RPMI7951 (cell line): ENCODE measurements at regions not wholly inside any gene's neighbourhood (a gene's known extent, or its start where the extent isn't known, plus 50 kb on each side); places are given as distances from the start of the nearest gene placed in this dataset.

Experiments used
- DNase-seq: peaks from one replicate; pipeline ENCODE4 v3.0.0-alpha.2; 2012; ENCODE audit warnings: low read depth

DNA sequence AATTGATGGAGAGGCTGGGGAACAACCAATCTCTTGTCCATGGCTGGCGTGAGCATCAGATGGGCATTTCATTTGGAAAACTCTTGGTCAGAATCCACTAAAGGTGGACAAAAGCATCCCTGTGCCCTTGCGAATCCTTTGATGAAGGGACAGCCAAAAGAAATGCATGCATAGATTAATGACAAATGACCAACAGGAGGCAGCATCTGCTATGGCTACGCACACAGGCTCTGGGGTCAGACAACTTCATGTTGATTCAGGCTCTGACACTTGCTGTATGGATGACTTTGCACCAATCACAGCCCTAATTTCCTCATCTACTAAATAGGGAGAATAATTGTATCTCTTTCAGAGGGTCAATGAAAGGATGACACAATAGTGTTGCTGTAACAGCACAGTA, 117.5 kb downstream of the ASCL4 start:
- peak; percentile 9 for DNase-seq

DNA sequence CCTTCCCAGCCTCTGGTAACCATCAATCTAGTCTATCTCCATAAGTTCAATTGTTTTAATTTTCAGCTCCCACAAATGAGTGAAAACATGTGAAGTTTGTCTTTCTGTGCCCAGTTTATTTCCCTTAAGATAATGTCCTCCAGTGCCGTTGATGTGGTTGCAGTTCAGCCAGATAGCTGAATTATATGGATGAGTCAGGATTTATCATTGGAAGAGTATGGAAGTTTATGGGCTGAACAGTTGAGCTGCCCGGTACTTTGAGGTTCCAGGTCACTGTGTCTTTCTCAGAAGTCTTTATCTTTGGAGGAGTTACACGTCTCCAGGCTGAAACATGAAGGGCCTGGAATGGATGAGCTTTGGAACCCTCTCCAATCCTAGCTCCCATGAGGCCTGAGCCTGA, 120.1 kb downstream of the ASCL4 start:
- peak; percentile 10 for DNase-seq

DNA sequence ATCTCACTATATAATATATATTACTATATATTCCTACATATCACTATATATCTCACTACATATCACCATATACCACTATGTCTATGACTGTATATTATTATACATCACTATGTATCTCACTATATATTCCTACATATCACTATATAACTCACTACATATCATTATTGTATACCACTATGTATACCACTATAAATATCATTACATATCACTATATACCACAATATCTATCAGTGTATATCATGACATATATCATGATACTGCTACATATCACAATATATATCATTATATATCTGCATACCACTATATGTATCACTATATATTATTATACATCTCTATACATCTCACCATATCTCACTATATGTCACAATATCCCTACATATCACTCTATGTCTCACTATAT, 121.5 kb downstream of the ASCL4 start:
- DNase-seq, result no peak

DNA sequence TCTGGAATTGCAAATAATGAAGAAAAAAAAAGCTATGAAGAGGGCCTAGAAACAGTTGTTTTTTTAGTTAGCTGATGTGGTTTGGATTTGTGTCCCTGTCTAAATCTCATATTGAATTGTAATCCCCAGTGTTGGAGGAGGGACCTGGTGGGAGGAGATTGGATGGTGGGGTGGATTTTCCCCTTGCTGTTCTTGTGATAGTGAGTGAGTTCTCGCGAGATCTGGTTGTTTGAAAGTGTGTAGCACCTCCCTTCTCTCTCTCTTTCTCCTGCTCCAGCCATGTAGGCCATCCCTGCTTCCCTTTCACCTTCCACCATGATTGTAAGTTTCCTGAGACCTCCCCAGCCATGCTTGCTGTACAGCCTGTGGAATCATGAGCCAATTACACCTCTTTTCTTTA, 126.1 kb downstream of the ASCL4 start:
- no peak for DNase-seq

DNA sequence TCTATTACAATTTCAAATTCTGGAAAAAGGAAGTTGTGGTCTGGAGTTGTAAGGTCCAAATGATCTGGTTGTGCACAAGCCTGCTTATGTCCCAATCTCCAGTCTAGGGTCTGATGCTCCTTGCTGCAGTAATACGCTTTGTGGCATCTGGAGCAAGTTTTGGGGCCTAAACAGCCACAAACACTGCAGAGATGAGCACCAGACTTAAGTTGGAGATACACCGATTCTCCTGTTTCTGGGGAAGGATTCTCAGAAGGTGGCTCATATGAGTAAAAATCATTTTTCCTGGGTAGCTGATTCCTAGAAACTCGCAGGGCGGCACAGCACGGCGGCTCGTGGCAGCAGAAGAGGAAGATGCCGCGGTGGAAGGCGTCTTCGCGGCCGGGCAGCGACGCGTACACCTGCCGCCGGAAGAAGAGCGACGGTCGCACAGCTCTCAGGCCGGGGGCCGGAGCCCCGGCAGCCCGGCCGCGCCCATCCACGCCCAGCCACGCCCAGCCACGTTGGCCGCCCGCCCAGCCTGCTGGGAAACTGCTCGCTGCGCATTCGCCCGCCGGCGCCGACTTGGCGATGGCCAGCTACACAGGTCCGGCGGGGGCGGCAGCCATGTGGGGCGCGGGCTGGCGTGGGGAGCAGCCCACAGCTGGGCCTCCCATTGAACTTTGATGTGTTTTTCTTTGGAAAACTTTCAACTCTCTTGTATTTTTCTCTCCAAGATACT, 129.0 kb downstream of the ASCL4 start:
- peak; percentile 54 for DNase-seq

DNA sequence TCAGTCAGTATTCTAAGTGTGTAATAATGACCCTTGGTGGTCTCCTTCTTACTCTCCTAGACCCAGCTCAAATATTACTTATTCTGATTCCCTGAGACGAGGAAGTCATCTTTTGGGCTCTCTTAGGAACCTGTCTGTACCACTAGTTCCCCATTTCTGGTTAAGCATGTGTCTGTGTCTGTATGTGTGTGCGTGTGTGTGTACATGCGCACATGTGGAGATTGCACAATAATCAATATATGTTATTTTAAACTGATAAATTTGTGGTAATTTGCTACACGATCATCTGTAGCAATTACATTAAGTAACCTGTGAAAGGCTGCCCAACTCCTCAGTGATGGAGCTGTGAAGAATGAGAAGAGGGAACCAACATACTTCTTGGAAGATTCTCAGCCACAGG, 132.2 kb downstream of the ASCL4 start:
- no peak for DNase-seq

DNA sequence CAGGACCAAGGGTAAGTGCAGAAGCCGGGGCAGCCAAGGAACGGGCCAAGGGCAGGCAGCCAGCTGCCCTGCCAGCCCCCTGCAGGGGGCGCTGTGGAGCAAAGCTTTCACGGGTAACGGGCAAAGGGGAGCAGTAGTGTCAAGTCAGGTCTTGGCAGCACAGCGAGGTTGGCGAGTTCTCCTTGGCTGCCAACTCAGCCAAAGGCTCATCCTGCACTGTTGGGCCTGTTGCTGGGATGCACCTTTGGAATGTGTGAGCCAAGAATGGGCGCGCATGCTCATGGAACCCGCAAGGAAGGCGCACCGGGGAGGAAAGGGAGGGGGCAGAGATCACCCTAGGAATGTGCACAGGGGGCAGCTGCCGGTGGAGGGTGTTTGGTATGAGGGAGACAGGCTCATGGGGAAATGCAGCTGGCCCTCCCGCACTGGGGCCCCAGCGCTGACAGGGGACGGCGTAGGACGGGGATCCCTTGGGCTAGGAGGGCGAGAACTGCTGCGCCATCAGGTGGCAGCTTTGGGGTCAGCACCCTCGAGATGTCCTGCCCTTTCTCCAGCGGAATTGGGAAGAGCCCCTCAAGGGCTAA, 138.0 kb downstream of the ASCL4 start:
- DNase-seq, result no peak

DNA sequence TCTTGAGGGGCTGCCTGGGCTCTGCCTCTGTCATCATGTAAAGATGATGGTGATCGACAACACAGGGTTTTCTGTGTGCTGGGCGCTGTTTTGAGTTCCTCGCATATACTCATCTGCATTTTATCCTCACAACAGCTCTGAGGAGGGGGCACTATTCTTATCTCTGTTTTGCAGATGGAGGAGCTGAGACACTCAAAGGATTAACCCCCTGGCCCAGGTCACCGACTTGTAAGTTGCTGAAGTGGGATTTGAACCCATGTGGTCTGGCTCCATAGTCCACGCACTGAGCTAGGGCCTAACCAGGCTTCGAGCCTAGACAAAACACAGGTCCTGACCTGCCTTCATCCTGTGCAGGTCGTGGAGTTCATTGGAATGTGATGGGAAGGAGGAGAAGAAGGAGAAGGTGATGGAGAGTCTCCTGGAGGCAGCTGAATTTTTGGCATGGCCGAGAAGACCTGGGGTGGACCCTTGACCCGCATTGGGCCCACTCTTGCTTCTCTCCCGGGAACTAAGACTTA, 140.0 kb downstream of the ASCL4 start:
- DNase-seq, result no peak

DNA sequence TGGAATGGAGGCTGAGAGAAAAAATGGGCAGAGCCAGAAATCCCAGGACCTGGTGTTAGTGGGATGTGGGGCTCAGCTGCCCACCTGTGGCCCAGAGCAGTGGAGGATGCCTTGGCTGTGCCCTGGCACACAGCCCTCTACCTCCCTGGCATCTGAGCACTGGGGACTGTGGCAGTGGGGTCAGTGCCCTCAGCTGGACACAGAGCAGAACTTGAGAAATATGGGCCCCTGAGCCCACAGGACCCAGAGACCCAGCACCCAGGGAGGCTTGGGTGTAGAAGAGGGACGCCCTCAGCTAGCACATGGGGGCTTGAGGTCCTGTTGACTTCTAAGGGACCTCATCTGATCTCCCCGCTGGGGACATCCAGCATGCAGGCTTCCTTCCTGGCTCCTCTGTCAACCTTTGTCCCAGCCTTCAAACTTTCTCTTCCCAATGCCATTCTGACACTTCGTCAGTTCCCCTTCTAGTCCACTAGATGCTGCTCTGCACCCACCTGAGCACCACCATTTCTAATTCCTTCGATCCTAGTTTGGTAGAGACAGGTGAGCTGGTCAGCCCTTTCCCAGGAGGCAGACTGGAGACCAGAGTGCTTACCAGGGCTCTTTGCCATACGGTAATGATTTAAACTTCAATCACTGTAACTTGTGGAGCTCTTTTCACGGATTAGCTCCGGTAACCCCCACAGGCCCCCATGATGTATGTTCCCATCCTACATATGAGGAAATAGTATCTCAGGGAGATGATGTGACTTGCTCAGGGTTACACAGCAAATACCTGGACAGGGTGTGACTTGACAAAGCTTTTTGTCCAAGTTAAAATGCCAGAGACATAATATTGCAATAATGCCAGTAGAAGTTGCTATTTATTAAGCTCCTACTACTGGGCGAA, 143.7 kb downstream of the ASCL4 start:
- DNase-seq, result peak; percentile 15

DNA sequence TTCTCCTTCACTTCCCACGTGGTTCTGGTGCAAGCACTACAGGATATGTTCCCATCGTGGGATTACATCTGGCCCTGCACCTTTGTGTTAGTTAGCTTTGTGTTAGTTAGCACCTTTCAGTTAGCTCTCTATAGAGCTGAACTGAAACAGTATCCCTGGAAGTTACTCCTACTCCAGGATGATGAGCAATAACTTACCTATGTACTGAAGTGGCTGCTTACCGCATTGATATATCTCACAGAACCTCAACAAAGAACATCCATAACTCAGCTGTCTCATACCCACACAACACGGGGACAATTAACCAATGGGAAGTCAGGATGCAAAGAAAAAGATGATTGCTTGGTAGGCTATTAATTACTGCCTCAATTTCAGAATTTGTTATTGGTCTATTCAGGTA, 146.6 kb downstream of the ASCL4 start:
- no peak for DNase-seq

DNA sequence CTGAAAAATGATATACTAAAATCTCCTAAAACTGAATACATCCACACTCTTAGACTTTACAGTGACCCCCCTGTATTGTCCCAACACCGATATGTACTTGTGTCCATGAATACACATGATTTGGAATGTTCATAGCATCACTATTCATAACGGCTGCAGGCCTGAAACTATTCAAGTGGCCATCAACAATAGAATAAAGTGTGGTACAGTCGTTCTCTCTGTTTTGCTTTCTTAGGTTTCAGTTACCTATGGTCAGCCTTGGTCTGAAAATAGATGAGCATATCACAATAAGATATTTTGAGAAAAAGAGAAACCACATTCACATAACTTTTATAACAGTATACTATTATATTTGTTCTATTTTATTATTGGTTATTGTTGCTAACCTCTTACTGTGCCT, 150.6 kb downstream of the ASCL4 start:
- DNase-seq, result no peak

DNA sequence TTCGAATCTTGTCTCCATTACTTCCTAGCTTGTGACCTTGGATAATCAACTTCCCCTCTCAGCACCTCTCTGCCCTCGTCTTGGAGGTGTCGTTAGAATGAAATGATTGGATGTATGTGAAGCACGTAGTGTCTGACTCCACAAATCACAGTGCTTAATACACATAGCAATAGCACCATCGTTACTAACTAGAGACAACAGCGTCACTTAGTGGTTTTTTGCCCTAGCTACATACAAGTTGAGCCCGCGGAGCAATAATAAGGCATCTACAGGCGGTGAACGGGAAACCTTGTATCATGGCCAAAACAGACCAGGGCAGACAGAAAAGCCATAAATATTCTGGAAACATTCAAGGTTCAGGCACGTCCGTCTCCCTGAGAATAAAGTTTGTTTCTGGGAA, 154.9 kb downstream of the ASCL4 start:
- peak; percentile 55 for DNase-seq

DNA sequence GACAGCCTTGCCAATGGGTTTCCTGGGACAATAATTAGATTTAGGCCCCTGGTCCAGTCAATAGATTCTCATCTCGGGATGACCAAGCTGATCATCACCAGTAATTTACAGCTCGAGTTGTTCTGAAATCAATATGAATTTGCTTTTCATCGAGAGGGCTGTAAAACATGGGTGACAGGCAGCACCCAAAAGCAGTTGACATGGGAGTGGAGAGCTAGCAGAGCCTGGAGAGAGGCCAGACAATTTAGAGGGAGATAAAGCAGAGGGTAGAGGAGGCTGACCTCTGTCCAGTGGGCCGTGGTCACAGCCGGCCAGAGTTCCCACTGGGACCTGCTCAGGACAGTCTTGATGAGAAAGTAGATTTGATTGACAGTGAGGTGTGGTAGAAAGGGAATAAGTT, 157.3 kb downstream of the ASCL4 start:
- no peak for DNase-seq

DNA sequence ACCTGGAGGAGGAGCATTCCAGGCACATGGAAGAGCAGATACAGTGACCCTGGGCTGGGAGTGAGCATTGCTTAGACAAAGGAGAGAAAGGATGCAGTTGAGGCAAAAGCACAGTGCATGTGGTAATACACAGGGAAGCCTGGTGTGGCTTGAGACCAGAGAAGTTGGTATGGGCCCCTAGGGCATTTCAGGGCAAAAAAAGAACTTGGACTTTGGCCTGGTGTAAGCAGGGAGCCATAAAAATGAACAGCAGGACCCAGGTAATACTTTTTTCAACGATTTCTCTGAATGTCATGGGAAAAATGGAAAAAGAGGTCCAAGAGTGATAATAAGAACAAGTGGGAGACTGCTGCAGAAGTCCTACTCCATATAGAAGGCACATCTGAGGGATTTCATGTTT, 163.9 kb downstream of the ASCL4 start:
- no peak for DNase-seq

DNA sequence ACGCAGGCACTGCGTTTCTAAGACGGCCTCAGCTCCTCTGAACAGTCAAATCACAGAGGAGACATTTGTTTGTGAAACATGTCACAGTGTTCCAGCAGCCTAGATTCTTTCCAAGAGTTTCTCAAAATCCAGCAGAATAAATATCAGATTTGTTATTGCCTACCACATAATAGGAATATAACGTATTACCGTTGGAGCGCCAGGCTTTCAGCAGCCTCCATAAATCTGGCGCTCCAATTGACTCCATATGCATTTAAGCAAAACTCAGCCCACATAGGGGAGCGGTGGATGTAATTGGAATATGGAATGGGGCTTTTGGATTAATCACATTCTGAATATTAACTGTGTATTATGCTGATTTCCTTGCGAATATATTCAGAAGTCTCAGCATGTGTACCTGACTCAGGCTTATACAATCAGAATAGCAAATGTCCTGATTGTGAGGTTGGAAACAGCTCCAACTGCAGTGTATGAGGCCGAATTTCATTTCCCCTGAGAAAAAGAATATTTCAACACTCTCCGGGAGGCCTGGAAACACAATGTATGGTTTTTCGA, 174.0 kb downstream of the ASCL4 start:
- no peak for DNase-seq

DNA sequence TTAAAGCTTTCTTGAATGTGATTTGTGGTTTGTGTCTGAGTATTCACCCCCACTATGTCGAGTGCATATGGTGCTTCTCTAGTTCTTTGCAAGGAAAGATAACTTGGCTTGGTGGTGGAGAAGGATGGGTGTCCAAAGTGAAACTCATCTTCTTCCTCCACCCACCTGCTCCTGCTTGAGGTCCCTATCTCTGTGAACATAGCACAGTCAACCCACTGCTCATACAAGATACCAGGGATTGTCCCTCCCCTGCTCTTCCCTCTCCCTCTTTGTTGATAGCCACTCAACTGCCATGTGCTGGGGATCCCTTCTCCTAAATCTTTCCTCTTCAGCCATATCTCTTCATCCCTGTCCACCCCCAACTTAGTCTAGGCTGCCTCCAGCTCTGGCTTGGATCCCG, 176.5 kb downstream of the ASCL4 start:
- no peak for DNase-seq

DNA sequence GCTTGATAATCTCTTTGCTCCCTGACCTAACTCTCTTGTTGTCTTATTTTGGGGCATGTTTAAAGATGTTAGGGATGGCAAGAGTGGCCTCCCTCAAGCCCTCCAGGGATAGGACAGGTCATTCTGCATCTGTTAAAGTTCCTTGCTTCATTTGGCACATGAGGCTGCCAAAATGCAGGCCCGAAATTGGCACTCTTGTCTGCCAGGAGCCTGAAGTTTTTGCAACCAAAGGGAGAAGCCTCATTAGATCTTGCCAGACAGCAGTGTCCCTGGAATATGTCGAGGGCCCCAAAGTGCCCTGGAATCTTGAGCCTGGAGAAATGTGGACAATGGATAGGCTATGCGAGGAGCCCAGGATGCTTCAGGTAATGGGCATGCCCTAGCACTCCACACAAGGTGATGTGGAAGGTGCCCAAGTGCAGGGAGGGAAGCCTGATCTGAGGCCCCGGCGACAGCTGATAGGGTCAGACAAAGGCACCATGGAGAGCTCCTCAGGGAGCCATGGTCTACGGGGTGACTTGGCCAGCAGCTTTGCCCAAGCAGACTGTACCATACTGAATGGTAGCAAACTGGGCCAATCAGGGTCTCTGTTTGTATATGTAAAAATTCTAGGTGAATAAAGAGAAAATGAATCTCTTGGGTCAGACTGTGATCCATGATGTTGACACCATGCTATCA, 173.0 kb upstream of the WSCD2 start:
- no peak for DNase-seq

DNA sequence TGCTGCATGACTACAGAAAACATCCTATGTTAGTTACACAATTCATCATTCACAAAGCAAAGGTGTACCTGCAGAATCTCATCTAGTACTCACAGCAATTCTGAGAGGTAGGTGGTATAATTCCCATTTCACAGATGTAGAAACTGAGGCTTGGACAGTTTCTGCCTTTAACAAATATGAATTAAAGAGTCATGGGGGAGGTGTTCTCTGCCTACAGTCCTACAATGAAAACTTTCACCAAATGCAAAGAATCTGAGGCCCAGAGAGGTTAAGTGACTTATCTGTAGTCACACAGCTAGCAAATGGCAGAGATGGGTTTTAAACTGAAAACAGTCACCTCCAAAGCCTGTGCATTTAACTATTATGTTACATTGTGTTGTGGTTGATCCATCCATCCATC, 171.6 kb upstream of the WSCD2 start:
- no peak for DNase-seq

DNA sequence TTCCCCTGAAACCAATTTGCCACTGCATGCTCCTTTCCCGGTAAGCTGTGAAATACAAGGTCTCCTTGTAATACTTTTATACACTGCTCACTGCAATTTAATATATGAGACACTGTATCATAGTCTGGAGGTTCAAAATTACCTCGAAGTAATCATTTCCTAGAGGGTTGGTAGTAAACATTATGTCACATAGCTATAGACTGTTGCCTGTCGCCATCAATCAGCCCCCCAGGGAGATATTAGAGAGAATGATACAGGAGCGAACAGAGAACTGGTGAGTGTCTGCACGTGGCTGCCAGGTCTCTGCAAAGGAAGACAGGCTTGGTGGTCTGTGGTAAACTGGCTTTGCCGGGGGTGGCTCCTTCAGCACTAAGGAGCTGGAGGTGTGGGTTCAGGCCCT, 165.5 kb upstream of the WSCD2 start:
- no peak for DNase-seq

DNA sequence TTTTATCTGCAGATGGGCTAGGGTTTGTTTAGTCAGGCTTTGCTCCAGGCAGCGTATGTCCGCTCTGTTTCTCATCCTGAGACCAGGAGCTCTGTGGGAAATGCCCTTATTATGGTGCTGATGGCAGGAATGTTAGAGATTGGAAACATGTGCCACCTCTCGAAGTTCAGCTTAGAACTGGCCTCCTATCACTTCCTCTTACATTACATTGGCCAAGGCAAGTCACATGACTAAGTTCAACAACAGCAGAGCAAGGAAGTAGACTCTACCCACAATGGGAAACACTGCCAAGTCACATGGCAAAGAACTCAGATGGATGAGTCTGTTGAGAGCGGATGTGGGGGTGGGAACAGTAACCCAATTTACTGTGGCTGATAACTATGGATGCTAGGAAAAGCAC, 161.9 kb upstream of the WSCD2 start:
- peak; percentile 25 for DNase-seq

DNA sequence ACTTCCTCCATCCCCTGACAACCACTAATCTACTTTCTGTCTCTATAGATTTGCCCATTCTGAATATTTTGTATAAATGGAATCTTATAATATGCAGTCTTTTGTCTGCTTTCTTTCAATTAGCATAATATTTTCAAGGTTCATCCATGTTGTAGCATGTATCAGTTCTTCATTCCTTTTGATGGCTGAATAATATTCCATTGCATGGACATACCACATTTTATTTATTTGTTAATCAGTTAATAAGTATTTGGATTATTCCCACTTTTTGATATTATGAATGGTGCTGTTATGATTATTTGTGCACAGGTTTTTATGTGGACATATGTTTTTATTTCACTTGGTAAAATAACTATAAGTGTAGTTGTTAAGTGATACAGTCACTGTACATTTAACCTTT, 155.1 kb upstream of the WSCD2 start:
- DNase-seq, result no peak

DNA sequence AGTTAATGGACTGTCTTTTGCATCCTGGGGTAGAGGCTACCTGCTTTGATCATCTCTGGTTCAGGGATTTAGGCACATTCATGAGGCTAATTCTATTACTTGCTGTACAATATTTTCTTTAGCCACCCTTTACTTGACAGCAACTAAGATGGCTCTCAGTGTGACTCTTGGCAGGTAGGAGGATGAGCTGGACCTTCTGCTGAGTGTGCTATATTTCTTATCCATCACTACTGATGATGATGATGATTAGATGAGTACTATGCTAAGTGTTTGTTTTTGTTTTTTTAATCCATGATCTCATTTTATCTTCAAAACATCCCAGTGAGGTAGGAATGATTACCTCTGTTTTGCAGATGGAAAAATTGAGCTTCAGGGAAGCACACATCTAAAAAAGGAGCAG, 152.8 kb upstream of the WSCD2 start:
- DNase-seq, result no peak
